Endothelial cell (in vitro differentiated cells): ENCODE measurements at regions not wholly inside any gene's neighbourhood (a gene's known extent, or its start where the extent isn't known, plus 50 kb on each side); places are given as distances from the start of the nearest gene placed in this dataset.

Experiments used
- DNase-seq: peaks from one replicate; pipeline ENCODE4 v3.0.0; 2021; ENCODE audit warnings: low spot score
- H3K27ac Mint-ChIP-seq: one replicate; pipeline ENCODE4 v1.8.0; 2021; ENCODE audit warnings: mixed read lengths, inconsistent platforms; ENCODE audit not compliant: unreplicated experiment
- H3K27me3 Mint-ChIP-seq: one replicate; pipeline ENCODE4 v1.8.0; 2021; ENCODE audit warnings: mild to moderate bottlenecking, moderate library complexity, mixed read lengths, inconsistent platforms; ENCODE audit not compliant: unreplicated experiment
- H3K36me3 Mint-ChIP-seq: one replicate; pipeline ENCODE4 v1.8.0; 2021; ENCODE audit warnings: mild to moderate bottlenecking, low read depth, mixed read lengths, inconsistent platforms; ENCODE audit not compliant: unreplicated experiment
- H3K4me1 Mint-ChIP-seq: one replicate; pipeline ENCODE4 v1.8.0; 2021; ENCODE audit warnings: mild to moderate bottlenecking, mixed read lengths, inconsistent platforms; ENCODE audit not compliant: unreplicated experiment
- H3K4me3 Mint-ChIP-seq: one replicate; pipeline ENCODE4 v1.8.0; 2021; ENCODE audit warnings: mild to moderate bottlenecking, mixed read lengths, inconsistent platforms; ENCODE audit not compliant: unreplicated experiment
- H3K9me3 Mint-ChIP-seq: one replicate; pipeline ENCODE4 v1.8.0; 2021; ENCODE audit warnings: mixed read lengths, inconsistent platforms; ENCODE audit not compliant: unreplicated experiment
- CTCF ChIP-seq: fragments of 200-600 bp; sonication (generic); IDR thresholded peaks from one replicate; pipeline ENCODE4 v1.5.0; 2021; ENCODE audit warnings: antibody characterized with exemption; ENCODE audit not compliant: unreplicated experiment

- no peaks in the 10 kb centered on the region for H3K36me3 Mint-ChIP-seq
- no peaks in the 10 kb centered on the region for H3K4me1 Mint-ChIP-seq
- H3K27ac Mint-ChIP-seq, result no peak overlapping the region
- no peak overlapping the region for H3K4me3 Mint-ChIP-seq
- H3K9me3 Mint-ChIP-seq, result no peaks in the 10 kb centered on the region
- no peak for DNase-seq
- TF ChIP-seq CTCF, result no peak
- no peaks in the 10 kb centered on the region for H3K27me3 Mint-ChIP-seq
These were observed 551.4 kb downstream of the SLITRK6 start for GRCh38 chr13:85247780-85248179.

GRCh38 chr13:85243831-85244230 lies 555.4 kb downstream of the SLITRK6 start:
- DNase-seq, result no peak
- Mint-ChIP-seq H3K4me1 (no peaks in the 10 kb centered on the region), H3K27ac (no peak overlapping the region), H3K9me3 (no peaks in the 10 kb centered on the region), H3K36me3 (no peaks in the 10 kb centered on the region), H3K4me3 (no peak overlapping the region), H3K27me3 (no peaks in the 10 kb centered on the region)
- no peak for TF ChIP-seq CTCF

- no peak overlapping the region for H3K4me3 Mint-ChIP-seq
- H3K4me1 Mint-ChIP-seq, result no peaks in the 10 kb centered on the region
- no peaks in the 10 kb centered on the region for H3K9me3 Mint-ChIP-seq
- H3K27me3 Mint-ChIP-seq, result no peaks in the 10 kb centered on the region
- no peak for TF ChIP-seq CTCF
- DNase-seq, result no peak
- H3K27ac Mint-ChIP-seq, result no peak overlapping the region
- no peaks in the 10 kb centered on the region for H3K36me3 Mint-ChIP-seq
These were observed 558.2 kb downstream of the SLITRK6 start for GRCh38 chr13:85241060-85241459.

GRCh38 chr13:85236413-85236812 lies 562.8 kb downstream of the SLITRK6 start:
- Mint-ChIP-seq H3K27ac (no peak overlapping the region), H3K4me1 (no peaks in the 10 kb centered on the region), H3K9me3 (no peaks in the 10 kb centered on the region), H3K27me3 (no peaks in the 10 kb centered on the region), H3K4me3 (no peak overlapping the region), H3K36me3 (no peaks in the 10 kb centered on the region)
- no peak for TF ChIP-seq CTCF
- no peak for DNase-seq

- Mint-ChIP-seq H3K27ac (no peak overlapping the region), H3K27me3 (no peaks in the 10 kb centered on the region), H3K4me3 (no peak overlapping the region), H3K9me3 (no peaks in the 10 kb centered on the region), H3K36me3 (no peaks in the 10 kb centered on the region), H3K4me1 (no peaks in the 10 kb centered on the region)
- TF ChIP-seq CTCF, result no peak
- no peak for DNase-seq
These were observed 568.5 kb downstream of the SLITRK6 start for GRCh38 chr13:85230691-85231093.
